ENCODE measurements at regions not wholly inside any gene's neighbourhood (a gene's known extent, or its start where the extent isn't known, plus 50 kb on each side); places are given as distances from the start of the nearest gene placed in this dataset.

DNA sequence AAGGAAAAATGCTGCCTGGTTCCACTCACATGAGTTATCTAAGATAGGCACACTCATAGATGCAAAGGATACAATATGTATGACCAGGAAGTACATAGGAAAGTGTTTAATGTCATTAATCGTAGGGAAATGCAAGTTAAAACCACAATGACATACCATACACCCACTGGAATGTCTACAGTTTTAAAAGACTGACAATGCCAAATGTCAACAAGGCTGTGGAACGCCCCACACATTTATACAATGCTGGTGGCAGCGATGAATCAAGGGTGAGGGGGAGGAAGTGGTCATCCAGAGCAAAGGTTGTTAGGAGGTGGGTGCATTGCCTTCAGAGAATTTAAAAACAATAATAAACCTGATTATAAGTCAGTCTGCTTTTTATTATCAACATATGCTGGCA is 437.8 kb downstream of the ARHGEF28 start:
- DNase-seq (no peak), ATAC-seq (no peak)
- no peaks in the 10 kb centered on the region for H3K4me1 Mint-ChIP-seq
- no peaks in the 10 kb centered on the region for H3K36me3 Mint-ChIP-seq
- H3K4me3 Mint-ChIP-seq, result no peak overlapping the region
- H3K4me3 ChIP-seq (ENCODE audit: low read length), result no peak overlapping the region
- intact Hi-C loops (cut with micrococcal nuclease), result no loop called here
- CTCF ChIA-PET, result no interaction called here
- H3K27ac Mint-ChIP-seq, result no peak overlapping the region
- H3K36me3 ChIP-seq (ENCODE audit: control insufficient read depth in 2 of 3, insufficient read depth in 3 of 3, low read length in 3 of 3), result no peaks in the 10 kb centered on the region
- no peaks in the 10 kb centered on the region for H3K4me1 ChIP-seq (ENCODE audit: control insufficient read depth in 2 of 2, insufficient read depth in 2 of 2, low read length in 2 of 2)
- POLR2A ChIA-PET, result no interaction called here
- no peak overlapping the region for H3K27ac ChIP-seq (ENCODE audit: low read depth, low read length)
- no peaks in the 10 kb centered on the region for H3K9me3 ChIP-seq (ENCODE audit: control insufficient read depth in 2 of 3, low read length in 3 of 3)
- peaks cover 0 to 7% (median 5%) of the 10 kb centered on the region in 5 donors for H3K27me3 Mint-ChIP-seq
- no peaks in the 10 kb centered on the region for H3K27me3 ChIP-seq (ENCODE audit: control insufficient read depth in 2 of 2, insufficient read depth in 2 of 2, low read length in 2 of 2)
- no peaks in the 10 kb centered on the region for H3K9me3 Mint-ChIP-seq

DNA sequence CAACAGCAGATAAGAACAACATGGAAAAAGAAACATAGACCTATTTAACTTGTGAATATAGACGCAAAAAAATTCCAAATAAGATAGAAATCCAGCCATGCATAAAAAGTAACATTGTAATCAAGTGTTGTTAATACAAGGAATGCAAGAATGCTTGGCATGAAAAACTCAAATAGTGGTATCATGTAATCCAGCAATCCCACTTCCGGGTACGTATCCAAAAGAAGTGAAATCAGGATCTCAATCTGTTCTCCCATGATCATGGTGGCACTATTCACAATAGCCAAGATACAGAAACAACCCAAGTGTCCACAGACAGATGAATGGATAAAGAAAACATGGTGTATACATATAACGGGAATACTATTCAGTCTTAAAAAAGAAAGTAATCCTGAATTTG is 437.4 kb downstream of the ARHGEF28 start:
- no peaks in the 10 kb centered on the region for H3K9me3 ChIP-seq (ENCODE audit: control insufficient read depth in 2 of 3, low read length in 3 of 3)
- Mint-ChIP-seq H3K27me3 (peaks cover under 1 to 7% (median 6%) of the 10 kb centered on the region in 5 donors), H3K4me1 (no peaks in the 10 kb centered on the region), H3K27ac (no peak overlapping the region), H3K4me3 (no peak overlapping the region), H3K9me3 (no peaks in the 10 kb centered on the region), H3K36me3 (no peaks in the 10 kb centered on the region)
- H3K27me3 ChIP-seq (ENCODE audit: control insufficient read depth in 2 of 2, insufficient read depth in 2 of 2, low read length in 2 of 2), result no peaks in the 10 kb centered on the region
- intact Hi-C loops (cut with micrococcal nuclease), result no loop called here
- H3K4me3 ChIP-seq (ENCODE audit: low read length), result no peak overlapping the region
- ChIA-PET CTCF (no interaction called here), POLR2A (no interaction called here)
- H3K27ac ChIP-seq (ENCODE audit: low read depth, low read length), result no peak overlapping the region
- ATAC-seq (no peak), DNase-seq (no peak)
- H3K36me3 ChIP-seq (ENCODE audit: control insufficient read depth in 2 of 3, insufficient read depth in 3 of 3, low read length in 3 of 3), result no peaks in the 10 kb centered on the region
- H3K4me1 ChIP-seq (ENCODE audit: control insufficient read depth in 2 of 2, insufficient read depth in 2 of 2, low read length in 2 of 2), result no peaks in the 10 kb centered on the region

DNA sequence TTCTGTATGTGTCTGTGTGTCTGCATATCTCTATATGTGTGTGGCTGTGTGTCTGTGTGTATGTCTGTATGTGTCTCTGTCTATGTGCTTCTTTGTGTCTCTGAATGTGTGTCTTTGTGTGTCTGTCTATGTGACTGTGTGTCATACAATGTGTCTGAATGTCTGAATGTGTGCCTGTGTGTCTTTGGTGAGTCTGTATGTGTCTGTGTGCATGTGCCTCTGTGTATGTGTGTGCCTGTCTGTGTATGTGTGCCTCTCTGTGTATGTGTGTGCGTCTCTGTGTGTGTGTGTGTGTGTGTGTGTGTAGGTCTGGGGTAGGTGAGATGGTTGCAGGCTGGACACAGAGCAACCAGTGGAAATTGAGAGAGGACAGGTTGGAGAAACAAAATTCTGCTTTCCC is 435.3 kb downstream of the ARHGEF28 start:
- H3K36me3 ChIP-seq (ENCODE audit: control insufficient read depth in 2 of 3, insufficient read depth in 3 of 3, low read length in 3 of 3), result no peaks in the 10 kb centered on the region
- no peak overlapping the region for H3K4me3 Mint-ChIP-seq
- no peak overlapping the region for H3K4me3 ChIP-seq (ENCODE audit: low read length)
- ChIA-PET POLR2A (no interaction called here), CTCF (no interaction called here)
- no peaks in the 10 kb centered on the region for H3K9me3 Mint-ChIP-seq
- H3K9me3 ChIP-seq (ENCODE audit: control insufficient read depth in 2 of 3, low read length in 3 of 3), result no peaks in the 10 kb centered on the region
- ATAC-seq (no peak), DNase-seq (no peak)
- no peak overlapping the region for H3K27ac Mint-ChIP-seq
- H3K27me3 ChIP-seq (ENCODE audit: control insufficient read depth in 2 of 2, insufficient read depth in 2 of 2, low read length in 2 of 2), result no peaks in the 10 kb centered on the region
- intact Hi-C loops (cut with micrococcal nuclease), result no loop called here
- no peak overlapping the region for H3K27ac ChIP-seq (ENCODE audit: low read depth, low read length)
- H3K27me3 Mint-ChIP-seq, result peaks cover 5 to 14% (median 8%) of the 10 kb centered on the region in 5 donors
- no peaks in the 10 kb centered on the region for H3K4me1 ChIP-seq (ENCODE audit: control insufficient read depth in 2 of 2, insufficient read depth in 2 of 2, low read length in 2 of 2)
- H3K4me1 Mint-ChIP-seq, result no peaks in the 10 kb centered on the region
- no peaks in the 10 kb centered on the region for H3K36me3 Mint-ChIP-seq

DNA sequence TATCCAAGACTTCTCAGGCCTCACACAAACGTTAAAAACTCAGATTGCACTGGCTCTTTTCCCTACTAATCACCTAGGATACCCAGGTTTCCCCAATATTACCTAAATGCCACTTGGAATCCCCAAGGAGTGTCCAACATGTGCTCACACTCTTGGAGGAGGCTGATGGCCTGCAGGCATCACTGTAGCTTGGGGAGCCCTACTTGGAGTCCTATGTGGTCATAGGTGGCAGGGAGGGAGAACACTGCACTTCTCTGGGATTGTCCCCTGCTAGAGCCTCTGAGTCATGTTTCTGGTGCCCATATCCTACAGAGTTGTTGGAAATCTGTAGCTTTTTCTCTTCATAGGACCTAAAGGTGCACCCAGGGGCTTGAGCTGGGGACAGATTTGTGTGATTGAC is 433.7 kb downstream of the ARHGEF28 start:
- ChIA-PET POLR2A (no interaction called here), CTCF (no interaction called here)
- no peaks in the 10 kb centered on the region for H3K36me3 Mint-ChIP-seq
- intact Hi-C loops (cut with micrococcal nuclease), result no loop called here
- H3K4me3 Mint-ChIP-seq, result no peak overlapping the region
- Histone ChIP-seq H3K9me3 (ENCODE audit: control insufficient read depth in 2 of 3, low read length in 3 of 3) (no peaks in the 10 kb centered on the region), H3K36me3 (ENCODE audit: control insufficient read depth in 2 of 3, insufficient read depth in 3 of 3, low read length in 3 of 3) (no peaks in the 10 kb centered on the region), H3K27me3 (ENCODE audit: control insufficient read depth in 2 of 2, insufficient read depth in 2 of 2, low read length in 2 of 2) (no peaks in the 10 kb centered on the region), H3K27ac (ENCODE audit: low read depth, low read length) (no peak overlapping the region), H3K4me1 (ENCODE audit: control insufficient read depth in 2 of 2, insufficient read depth in 2 of 2, low read length in 2 of 2) (no peaks in the 10 kb centered on the region), H3K4me3 (ENCODE audit: low read length) (no peak overlapping the region)
- DNase-seq (no peak), ATAC-seq (no peak)
- no peaks in the 10 kb centered on the region for H3K4me1 Mint-ChIP-seq
- H3K27me3 Mint-ChIP-seq, result peaks cover 5 to 24% (median 14%) of the 10 kb centered on the region in 5 donors
- no peaks in the 10 kb centered on the region for H3K9me3 Mint-ChIP-seq
- no peak overlapping the region for H3K27ac Mint-ChIP-seq

DNA sequence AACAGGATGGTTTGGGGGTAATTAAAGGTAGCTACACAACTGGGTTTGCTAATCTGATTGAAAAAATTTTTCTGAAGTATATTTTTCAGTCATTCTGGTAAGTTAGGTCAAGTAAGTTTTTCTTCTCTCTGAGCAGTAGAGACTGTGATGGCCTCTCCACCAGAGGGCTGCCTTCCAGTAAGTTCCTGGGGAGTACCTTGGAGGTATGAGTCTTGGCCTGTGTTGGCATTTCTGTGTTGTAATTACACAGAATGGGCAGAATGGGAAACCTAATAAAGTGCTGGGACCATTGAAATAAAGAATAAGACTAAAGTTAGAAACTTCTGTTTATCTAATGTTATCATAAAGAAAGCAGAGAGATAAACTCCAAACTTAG is 430.8 kb downstream of the ARHGEF28 start:
- Histone ChIP-seq H3K9me3 (ENCODE audit: control insufficient read depth in 2 of 3, low read length in 3 of 3) (no peaks in the 10 kb centered on the region), H3K36me3 (ENCODE audit: control insufficient read depth in 2 of 3, insufficient read depth in 3 of 3, low read length in 3 of 3) (no peaks in the 10 kb centered on the region), H3K27me3 (ENCODE audit: control insufficient read depth in 2 of 2, insufficient read depth in 2 of 2, low read length in 2 of 2) (no peaks in the 10 kb centered on the region), H3K4me1 (ENCODE audit: control insufficient read depth in 2 of 2, insufficient read depth in 2 of 2, low read length in 2 of 2) (no peaks in the 10 kb centered on the region), H3K4me3 (ENCODE audit: low read length) (no peak overlapping the region), H3K27ac (ENCODE audit: low read depth, low read length) (no peak overlapping the region)
- ATAC-seq (no peak), DNase-seq (no peak)
- Mint-ChIP-seq H3K36me3 (no peaks in the 10 kb centered on the region), H3K27me3 (peaks cover 5 to 28% (median 19%) of the 10 kb centered on the region in 5 donors), H3K9me3 (no peaks in the 10 kb centered on the region), H3K4me1 (no peaks in the 10 kb centered on the region), H3K4me3 (no peak overlapping the region), H3K27ac (no peak overlapping the region)
- ChIA-PET CTCF (no interaction called here), POLR2A (no interaction called here)
- intact Hi-C loops (cut with micrococcal nuclease), result loop anchor here in 1 of 2 donors (2.0 kb wide), 1 partner anchor 592 kb away; no protein-coding TSS in a partner anchor

DNA sequence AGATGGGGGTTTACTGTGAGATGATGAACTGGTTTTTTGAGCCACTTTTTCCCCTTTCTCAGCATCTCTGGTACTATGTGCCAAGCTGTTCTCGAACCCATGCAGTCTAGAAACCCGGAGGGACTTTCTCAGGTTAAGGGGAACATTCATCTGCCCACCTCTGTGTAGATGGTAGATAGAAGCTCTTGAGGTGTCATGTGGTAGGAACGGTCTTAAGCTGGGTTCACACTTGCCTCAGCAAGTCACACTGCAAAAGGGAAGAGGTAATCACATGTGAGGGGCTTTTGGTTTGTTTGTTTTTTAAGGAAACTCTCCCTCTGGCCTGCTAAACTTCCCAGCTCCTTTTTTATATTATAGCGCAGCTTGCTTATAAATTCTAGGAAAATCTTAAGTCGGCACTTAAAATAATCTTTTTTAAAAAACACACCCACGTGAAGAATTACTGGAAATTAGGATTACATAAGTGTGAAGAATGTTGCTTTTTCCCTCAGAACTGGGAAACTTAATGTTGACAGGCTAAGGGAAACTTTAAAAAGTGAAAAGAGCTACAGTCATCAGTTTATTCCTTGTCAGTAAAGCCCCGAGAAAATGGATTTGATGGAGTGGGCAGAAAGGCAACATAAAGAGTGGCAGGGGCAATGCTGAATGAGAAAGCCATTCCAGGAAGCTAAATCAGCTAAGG is 430.3 kb downstream of the ARHGEF28 start:
- DNase-seq (no peak), ATAC-seq (no peak)
- no peak overlapping the region for H3K27ac ChIP-seq (ENCODE audit: low read depth, low read length)
- Mint-ChIP-seq H3K9me3 (no peaks in the 10 kb centered on the region), H3K27ac (no peak overlapping the region), H3K27me3 (peaks cover 5 to 28% (median 19%) of the 10 kb centered on the region in 5 donors), H3K36me3 (no peaks in the 10 kb centered on the region), H3K4me3 (no peak overlapping the region), H3K4me1 (no peaks in the 10 kb centered on the region)
- intact Hi-C loops (cut with micrococcal nuclease), result loop anchor here in 1 of 2 donors (2.0 kb wide), 1 partner anchor 593 kb away; no protein-coding TSS in a partner anchor
- H3K4me1 ChIP-seq (ENCODE audit: control insufficient read depth in 2 of 2, insufficient read depth in 2 of 2, low read length in 2 of 2), result no peaks in the 10 kb centered on the region
- no peaks in the 10 kb centered on the region for H3K36me3 ChIP-seq (ENCODE audit: control insufficient read depth in 2 of 3, insufficient read depth in 3 of 3, low read length in 3 of 3)
- no peaks in the 10 kb centered on the region for H3K27me3 ChIP-seq (ENCODE audit: control insufficient read depth in 2 of 2, insufficient read depth in 2 of 2, low read length in 2 of 2)
- ChIA-PET CTCF (no interaction called here), POLR2A (no interaction called here)
- H3K4me3 ChIP-seq (ENCODE audit: low read length), result no peak overlapping the region
- no peaks in the 10 kb centered on the region for H3K9me3 ChIP-seq (ENCODE audit: control insufficient read depth in 2 of 3, low read length in 3 of 3)

DNA sequence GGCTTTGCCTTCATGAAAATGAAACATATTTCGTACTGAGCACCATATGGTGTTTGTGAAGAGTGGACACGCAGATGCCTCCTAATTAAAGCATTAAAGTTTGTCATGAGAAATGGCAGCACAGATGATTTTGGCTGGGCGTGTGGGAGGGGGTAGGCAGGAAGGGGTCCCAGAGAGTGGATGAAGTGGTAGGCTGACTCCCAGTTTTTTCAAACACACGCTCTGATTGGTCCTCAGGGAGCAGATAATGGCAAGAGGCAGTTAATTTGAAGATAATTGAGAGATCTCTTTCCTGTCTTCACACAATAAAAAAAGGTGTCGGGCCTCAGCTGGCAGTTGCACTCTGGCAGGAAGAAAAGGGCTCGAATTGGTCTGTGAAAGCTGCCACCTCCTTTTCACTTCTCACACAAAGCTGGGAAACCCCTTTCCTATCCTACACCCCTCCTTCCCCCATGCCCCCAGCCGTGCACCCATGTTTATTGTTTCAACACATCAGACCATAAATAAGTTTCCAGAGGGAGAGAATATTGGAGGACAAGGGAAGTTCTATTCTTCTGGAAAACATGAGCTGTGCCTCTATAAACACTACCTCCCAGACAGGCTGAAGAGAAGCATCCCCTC is 429.6 kb downstream of the ARHGEF28 start:
- Histone ChIP-seq H3K4me1 (ENCODE audit: control insufficient read depth in 2 of 2, insufficient read depth in 2 of 2, low read length in 2 of 2) (no peaks in the 10 kb centered on the region), H3K9me3 (ENCODE audit: control insufficient read depth in 2 of 3, low read length in 3 of 3) (no peaks in the 10 kb centered on the region), H3K36me3 (ENCODE audit: control insufficient read depth in 2 of 3, insufficient read depth in 3 of 3, low read length in 3 of 3) (no peaks in the 10 kb centered on the region), H3K27ac (ENCODE audit: low read depth, low read length) (no peak overlapping the region), H3K4me3 (ENCODE audit: low read length) (no peak overlapping the region), H3K27me3 (ENCODE audit: control insufficient read depth in 2 of 2, insufficient read depth in 2 of 2, low read length in 2 of 2) (no peaks in the 10 kb centered on the region)
- intact Hi-C loops (cut with micrococcal nuclease), result loop anchor here in 1 of 2 donors (2.0 kb wide), 1 partner anchor 593 kb away; no protein-coding TSS in a partner anchor
- Mint-ChIP-seq H3K4me3 (no peak overlapping the region), H3K4me1 (no peaks in the 10 kb centered on the region), H3K27me3 (peaks cover 9 to 33% (median 19%) of the 10 kb centered on the region in 5 donors), H3K9me3 (no peaks in the 10 kb centered on the region), H3K27ac (no peak overlapping the region), H3K36me3 (no peaks in the 10 kb centered on the region)
- CTCF ChIA-PET, result no interaction called here
- POLR2A ChIA-PET, result no interaction called here
- no peak for ATAC-seq
- DNase-seq, result no peak
